SK-N-SH treated with all-trans-retinoic acid at 6 μM for 48 hours (cell line): ENCODE measurements at regions not wholly inside any gene's neighbourhood (a gene's known extent, or its start where the extent isn't known, plus 50 kb on each side); places are given as distances from the start of the nearest gene placed in this dataset.

Experiments
- BACH2 ChIP-seq: fragments of 250-450 bp; sonication (Bioruptor Pico); IDR thresholded peaks from 2 replicates; pipeline ENCODE4 v1.9.0; 2021; ENCODE audit warnings: mild to moderate bottlenecking, borderline replicate concordance
- SNAI2 ChIP-seq: fragments of 250-450 bp; sonication (Bioruptor Pico); IDR thresholded peaks from 2 replicates; pipeline ENCODE4 v1.5.0; 2020; ENCODE audit warnings: mild to moderate bottlenecking, moderate library complexity
- ZNF565 ChIP-seq: fragments of 450-650 bp; formaldehyde crosslinking; conservative IDR thresholded peaks from 2 replicates; pipeline ENCODE4 v1.5.0; 2020; ENCODE audit warnings: low read depth, mild to moderate bottlenecking, moderate library complexity
- TF ChIP-seq, protein P1 (sequence below): fragments of 250-450 bp; sonication (Bioruptor Pico); IDR thresholded peaks from 2 replicates; pipeline ENCODE4 v1.8.0; 2020; ENCODE audit warnings: mild to moderate bottlenecking, moderate library complexity, borderline replicate concordance
- TF ChIP-seq, protein P2 (sequence below): fragments of 250-450 bp; sonication (Bioruptor Pico); IDR thresholded peaks from 2 replicates; pipeline ENCODE4 v1.5.1; 2020; ENCODE audit warnings: low read depth, mild to moderate bottlenecking, moderate library complexity

- no peak for TF ChIP-seq ZNF565 (CRISPR knock-in tag)
- TF ChIP-seq, protein P1, sequence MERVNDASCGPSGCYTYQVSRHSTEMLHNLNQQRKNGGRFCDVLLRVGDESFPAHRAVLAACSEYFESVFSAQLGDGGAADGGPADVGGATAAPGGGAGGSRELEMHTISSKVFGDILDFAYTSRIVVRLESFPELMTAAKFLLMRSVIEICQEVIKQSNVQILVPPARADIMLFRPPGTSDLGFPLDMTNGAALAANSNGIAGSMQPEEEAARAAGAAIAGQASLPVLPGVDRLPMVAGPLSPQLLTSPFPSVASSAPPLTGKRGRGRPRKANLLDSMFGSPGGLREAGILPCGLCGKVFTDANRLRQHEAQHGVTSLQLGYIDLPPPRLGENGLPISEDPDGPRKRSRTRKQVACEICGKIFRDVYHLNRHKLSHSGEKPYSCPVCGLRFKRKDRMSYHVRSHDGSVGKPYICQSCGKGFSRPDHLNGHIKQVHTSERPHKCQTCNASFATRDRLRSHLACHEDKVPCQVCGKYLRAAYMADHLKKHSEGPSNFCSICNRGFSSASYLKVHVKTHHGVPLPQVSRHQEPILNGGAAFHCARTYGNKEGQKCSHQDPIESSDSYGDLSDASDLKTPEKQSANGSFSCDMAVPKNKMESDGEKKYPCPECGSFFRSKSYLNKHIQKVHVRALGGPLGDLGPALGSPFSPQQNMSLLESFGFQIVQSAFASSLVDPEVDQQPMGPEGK (CRISPR knock-in tag) = no peak
- no peak for TF ChIP-seq BACH2 (CRISPR knock-in tag)
- TF ChIP-seq, protein P2, sequence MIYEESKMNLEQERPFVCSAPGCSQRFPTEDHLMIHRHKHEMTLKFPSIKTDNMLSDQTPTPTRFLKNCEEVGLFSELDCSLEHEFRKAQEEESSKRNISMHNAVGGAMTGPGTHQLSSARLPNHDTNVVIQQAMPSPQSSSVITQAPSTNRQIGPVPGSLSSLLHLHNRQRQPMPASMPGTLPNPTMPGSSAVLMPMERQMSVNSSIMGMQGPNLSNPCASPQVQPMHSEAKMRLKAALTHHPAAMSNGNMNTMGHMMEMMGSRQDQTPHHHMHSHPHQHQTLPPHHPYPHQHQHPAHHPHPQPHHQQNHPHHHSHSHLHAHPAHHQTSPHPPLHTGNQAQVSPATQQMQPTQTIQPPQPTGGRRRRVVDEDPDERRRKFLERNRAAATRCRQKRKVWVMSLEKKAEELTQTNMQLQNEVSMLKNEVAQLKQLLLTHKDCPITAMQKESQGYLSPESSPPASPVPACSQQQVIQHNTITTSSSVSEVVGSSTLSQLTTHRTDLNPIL = no peak
- no peak for TF ChIP-seq SNAI2 (CRISPR knock-in tag)
Measured at GRCh38 chr3:78022232-78022631, 982.3 kb downstream of the ROBO2 start.
